ENCODE measurements at regions not wholly inside any gene's neighbourhood (a gene's known extent, or its start where the extent isn't known, plus 50 kb on each side); places are given as distances from the start of the nearest gene placed in this dataset.
"Not testable (repeated sequence)": the region's sequence is repeated elsewhere in the genome, so short reads cannot be mapped to it uniquely, and the experiment has no call there.

- ATAC-seq = no peak
- no peaks in the 10 kb centered on the region for H3K36me3 ChIP-seq
- no peaks in the 10 kb centered on the region for H3K9me3 ChIP-seq
- no peak overlapping the region for H3K27ac ChIP-seq
- no peaks in the 10 kb centered on the region for H3K4me1 ChIP-seq
- no peak overlapping the region for H3K4me3 ChIP-seq
- no peak for DNase-seq
- no peaks in the 10 kb centered on the region for H3K27me3 ChIP-seq (ENCODE audit: low read depth)
- intact Hi-C loops (cut with DNase I) = no loop called here
- TF ChIP-seq, protein P1, sequence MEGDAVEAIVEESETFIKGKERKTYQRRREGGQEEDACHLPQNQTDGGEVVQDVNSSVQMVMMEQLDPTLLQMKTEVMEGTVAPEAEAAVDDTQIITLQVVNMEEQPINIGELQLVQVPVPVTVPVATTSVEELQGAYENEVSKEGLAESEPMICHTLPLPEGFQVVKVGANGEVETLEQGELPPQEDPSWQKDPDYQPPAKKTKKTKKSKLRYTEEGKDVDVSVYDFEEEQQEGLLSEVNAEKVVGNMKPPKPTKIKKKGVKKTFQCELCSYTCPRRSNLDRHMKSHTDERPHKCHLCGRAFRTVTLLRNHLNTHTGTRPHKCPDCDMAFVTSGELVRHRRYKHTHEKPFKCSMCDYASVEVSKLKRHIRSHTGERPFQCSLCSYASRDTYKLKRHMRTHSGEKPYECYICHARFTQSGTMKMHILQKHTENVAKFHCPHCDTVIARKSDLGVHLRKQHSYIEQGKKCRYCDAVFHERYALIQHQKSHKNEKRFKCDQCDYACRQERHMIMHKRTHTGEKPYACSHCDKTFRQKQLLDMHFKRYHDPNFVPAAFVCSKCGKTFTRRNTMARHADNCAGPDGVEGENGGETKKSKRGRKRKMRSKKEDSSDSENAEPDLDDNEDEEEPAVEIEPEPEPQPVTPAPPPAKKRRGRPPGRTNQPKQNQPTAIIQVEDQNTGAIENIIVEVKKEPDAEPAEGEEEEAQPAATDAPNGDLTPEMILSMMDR (IDR thresholded peaks at IDR 0.05) = no peak
Measured at GRCh38 chr7:25686493-25686892, 458.2 kb upstream of the NPVF start.

GRCh38 chr7:25694211-25694610 is 457.8 kb upstream of the NFE2L3 start:
- H3K27me3 ChIP-seq (ENCODE audit: low read depth) = no peaks in the 10 kb centered on the region
- no peaks in the 10 kb centered on the region for H3K9me3 ChIP-seq
- no peak overlapping the region for H3K4me3 ChIP-seq
- intact Hi-C loops (cut with DNase I) = no loop called here
- ATAC-seq = no peak
- H3K36me3 ChIP-seq = no peaks in the 10 kb centered on the region
- no peak overlapping the region for H3K27ac ChIP-seq
- no peak for DNase-seq
- no peaks in the 10 kb centered on the region for H3K4me1 ChIP-seq
- TF ChIP-seq, protein P1 (IDR thresholded peaks at IDR 0.05) = no peak

DNA sequence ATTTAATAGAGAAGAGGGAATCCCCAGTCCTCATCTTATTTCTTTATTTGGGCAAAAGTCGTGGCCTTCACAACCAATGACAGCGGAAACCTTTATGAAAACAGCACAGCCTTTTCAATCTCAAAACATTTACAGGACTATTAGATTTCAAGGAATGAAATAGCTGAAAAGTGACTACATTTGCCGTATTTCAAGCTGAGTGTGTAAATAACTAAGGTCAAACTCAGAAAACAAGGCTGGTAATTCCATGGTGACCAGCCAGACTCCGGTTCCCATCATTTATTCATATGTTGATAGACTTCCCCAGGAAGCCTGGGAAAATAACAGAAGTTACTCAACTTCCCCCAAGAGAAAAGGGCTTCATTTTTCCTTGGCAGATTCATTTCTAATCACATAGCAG is 457.3 kb upstream of the NFE2L3 start:
- Histone ChIP-seq H3K4me1 (no peaks in the 10 kb centered on the region), H3K27me3 (ENCODE audit: low read depth) (no peaks in the 10 kb centered on the region), H3K9me3 (no peaks in the 10 kb centered on the region), H3K36me3 (no peaks in the 10 kb centered on the region), H3K27ac (peak overlapping the region; percentile 24), H3K4me3 (no peak overlapping the region)
- TF ChIP-seq, protein P1 (IDR thresholded peaks at IDR 0.05) = no peak
- no peak for ATAC-seq
- intact Hi-C loops (cut with DNase I) = no loop called here
- DNase-seq = no peak

DNA sequence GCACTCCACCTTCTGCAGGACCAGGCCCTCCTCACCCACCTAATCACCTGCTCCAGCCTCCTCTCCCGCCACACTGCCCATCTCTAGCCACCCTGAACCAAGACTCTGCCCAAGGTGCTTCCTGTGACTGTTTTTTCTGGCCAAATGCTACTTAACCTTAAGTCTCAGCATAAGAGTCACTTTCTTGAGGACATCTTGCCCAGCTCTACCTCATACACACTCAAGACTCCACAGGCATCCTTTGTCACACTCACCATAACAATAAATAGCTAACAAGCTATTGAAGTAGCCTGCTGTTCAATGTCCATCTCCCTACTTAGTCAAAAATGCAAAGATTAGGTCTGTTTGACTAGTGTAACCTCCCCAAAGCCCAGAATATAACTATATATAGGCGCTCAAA is 455.4 kb upstream of the NFE2L3 start:
- no peak for ATAC-seq
- H3K4me1 ChIP-seq = no peaks in the 10 kb centered on the region
- intact Hi-C loops (cut with DNase I) = no loop called here

DNA sequence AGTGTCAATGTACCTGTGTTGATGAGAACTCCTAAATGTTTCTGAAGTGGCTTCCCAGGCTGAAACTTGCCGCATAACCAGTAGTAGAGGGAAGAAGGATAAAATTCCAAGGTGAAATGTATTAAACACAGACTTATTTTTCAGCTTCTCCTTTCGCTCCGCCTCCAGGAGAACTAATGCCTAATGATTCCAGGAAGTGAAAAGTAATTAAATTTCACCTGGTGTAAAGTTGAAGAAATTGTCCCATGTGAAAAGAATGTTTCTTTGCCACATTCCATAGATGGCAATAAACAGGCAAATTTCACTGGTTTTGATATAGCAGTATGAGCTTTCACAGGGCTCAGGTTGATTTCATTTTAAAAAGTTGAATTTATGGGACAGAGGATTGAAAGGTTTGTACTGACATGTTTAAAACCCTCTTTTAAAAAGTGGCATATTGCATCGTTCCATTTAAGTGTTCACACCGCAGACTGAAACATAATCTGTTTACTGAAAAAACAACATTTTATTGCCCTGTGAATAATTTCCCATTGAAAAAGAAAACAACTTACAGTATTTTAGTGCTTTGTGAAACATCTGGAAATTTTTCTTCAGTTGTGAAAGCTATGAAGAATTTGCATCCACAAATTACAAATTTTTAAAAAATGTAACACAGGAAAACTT is 453.4 kb upstream of the NFE2L3 start:
- ATAC-seq = no peak
- intact Hi-C loops (cut with DNase I) = no loop called here
- no peak overlapping the region for H3K4me3 ChIP-seq
- no peaks in the 10 kb centered on the region for H3K36me3 ChIP-seq
- H3K27ac ChIP-seq = no peak overlapping the region
- TF ChIP-seq, protein P1 (IDR thresholded peaks at IDR 0.05) = no peak
- H3K4me1 ChIP-seq = no peaks in the 10 kb centered on the region
- DNase-seq = no peak
- H3K9me3 ChIP-seq = no peaks in the 10 kb centered on the region
- H3K27me3 ChIP-seq (ENCODE audit: low read depth) = no peaks in the 10 kb centered on the region

More for the DNA sequence above, 455.4 kb upstream of the NFE2L3 start:
- TF ChIP-seq, protein P1 (IDR thresholded peaks at IDR 0.05) = no peak
- Histone ChIP-seq H3K36me3 (no peaks in the 10 kb centered on the region), H3K9me3 (no peaks in the 10 kb centered on the region), H3K27me3 (ENCODE audit: low read depth) (no peaks in the 10 kb centered on the region), H3K27ac (no peak overlapping the region), H3K4me3 (no peak overlapping the region)
- DNase-seq = no peak

GRCh38 chr7:25700141-25700540 is 451.9 kb upstream of the NFE2L3 start:
- H3K4me1 ChIP-seq; DNase-seq; intact Hi-C loops (cut with DNase I); H3K27ac ChIP-seq; H3K4me3 ChIP-seq; ATAC-seq; H3K36me3 ChIP-seq; H3K9me3 ChIP-seq; H3K27me3 ChIP-seq (ENCODE audit: low read depth): not testable (repeated sequence)

Data from lower lobe of right lung (tissue), 2 donors.